ENCODE measurements at regions not wholly inside any gene's neighbourhood (a gene's known extent, or its start where the extent isn't known, plus 50 kb on each side); places are given as distances from the start of the nearest gene placed in this dataset.
A peak's percentile ranks its signal among the peaks of the same experiment; 100 is the strongest.

DNA sequence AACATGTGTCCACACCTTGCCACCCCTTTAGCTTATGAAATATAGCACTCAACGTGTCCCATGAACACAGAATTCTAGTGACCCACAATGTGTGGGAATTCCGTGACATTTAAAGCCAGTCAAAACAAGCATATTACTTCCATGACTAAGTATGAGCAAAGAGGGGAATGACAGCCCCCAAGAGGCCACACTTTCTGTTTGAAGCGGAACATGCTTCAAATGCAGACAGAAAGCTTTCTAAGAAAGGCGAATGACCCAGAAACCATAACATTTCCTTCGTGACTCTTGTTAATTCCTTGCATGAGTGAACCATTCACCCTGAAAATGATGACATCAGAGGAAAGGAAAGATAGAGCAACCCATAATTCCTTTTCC is 122.0 kb upstream of the FNDC3A start:
- Histone ChIP-seq H3K27ac (ENCODE audit: low read depth in 1 of 2, low read length in 2 of 2) (no peak overlapping the region), H3K4me3 (ENCODE audit: low read depth in 1 of 3, low read length in 3 of 3) (no peak overlapping the region), H3K36me3 (ENCODE audit: control insufficient read depth in 4 of 4, insufficient read depth in 3 of 4, low read depth in 1 of 4, low read length in 3 of 4) (no peaks in the 10 kb centered on the region), H3K27me3 (ENCODE audit: control insufficient read depth in 4 of 4, insufficient read depth in 4 of 4, low read length in 3 of 4) (no peaks in the 10 kb centered on the region), H3K9me3 (ENCODE audit: control insufficient read depth in 4 of 4, low read length in 3 of 4) (no peaks in the 10 kb centered on the region), H3K4me1 (ENCODE audit: control insufficient read depth in 4 of 4, insufficient read depth in 4 of 4, low read length in 3 of 4) (no peaks in the 10 kb centered on the region), H3K9ac (ENCODE audit: low read depth in 1 of 2, low read length in 2 of 2) (no peak overlapping the region)
- 53% methylated on average over 5 of the region's 5 CpGs for WGBS
- DNase-seq (ENCODE audit: low spot score) = no peak
- TF ChIP-seq RXRA (IDR thresholded peaks at IDR 0.05) = peak; percentile 79 to 81
- peak; percentile 23 for TF ChIP-seq NR2F2 (IDR thresholded peaks at IDR 0.05)
- TF ChIP-seq, protein P1, sequence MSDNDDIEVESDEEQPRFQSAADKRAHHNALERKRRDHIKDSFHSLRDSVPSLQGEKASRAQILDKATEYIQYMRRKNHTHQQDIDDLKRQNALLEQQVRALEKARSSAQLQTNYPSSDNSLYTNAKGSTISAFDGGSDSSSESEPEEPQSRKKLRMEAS (IDR thresholded peaks at IDR 0.05) = no peak

DNA sequence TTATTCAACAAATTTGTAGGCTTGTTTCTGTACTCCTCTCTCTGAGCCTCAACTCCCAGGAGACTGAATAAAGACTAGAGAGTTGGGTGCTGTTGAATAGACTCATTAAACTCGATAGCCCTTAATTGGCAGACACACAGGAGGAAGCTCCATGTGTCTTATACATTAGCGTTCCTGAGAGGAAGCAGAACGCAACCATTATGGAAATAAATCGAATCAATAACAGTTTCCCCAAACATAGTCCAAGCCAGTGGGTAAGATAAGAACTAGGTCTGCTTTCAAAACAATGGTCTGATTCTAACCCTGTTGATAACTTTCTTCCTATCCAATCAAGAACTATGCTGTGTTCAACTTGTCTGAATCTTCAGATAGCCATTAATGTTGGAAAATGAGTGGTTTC is 118.1 kb upstream of the FNDC3A start:
- Histone ChIP-seq H3K9ac (ENCODE audit: low read depth in 1 of 2, low read length in 2 of 2) (no peak overlapping the region), H3K27ac (ENCODE audit: low read depth in 1 of 2, low read length in 2 of 2) (no peak overlapping the region), H3K27me3 (ENCODE audit: control insufficient read depth in 4 of 4, insufficient read depth in 4 of 4, low read length in 3 of 4) (no peaks in the 10 kb centered on the region), H3K4me1 (ENCODE audit: control insufficient read depth in 4 of 4, insufficient read depth in 4 of 4, low read length in 3 of 4) (no peaks in the 10 kb centered on the region), H3K9me3 (ENCODE audit: control insufficient read depth in 4 of 4, low read length in 3 of 4) (no peaks in the 10 kb centered on the region), H3K36me3 (ENCODE audit: control insufficient read depth in 4 of 4, insufficient read depth in 3 of 4, low read depth in 1 of 4, low read length in 3 of 4) (no peaks in the 10 kb centered on the region), H3K4me3 (ENCODE audit: low read depth in 1 of 3, low read length in 3 of 3) (no peak overlapping the region)
- no peak for DNase-seq (ENCODE audit: low spot score)
- 86% methylated on average over 4 of the region's 4 CpGs for WGBS
- TF ChIP-seq, protein P2, sequence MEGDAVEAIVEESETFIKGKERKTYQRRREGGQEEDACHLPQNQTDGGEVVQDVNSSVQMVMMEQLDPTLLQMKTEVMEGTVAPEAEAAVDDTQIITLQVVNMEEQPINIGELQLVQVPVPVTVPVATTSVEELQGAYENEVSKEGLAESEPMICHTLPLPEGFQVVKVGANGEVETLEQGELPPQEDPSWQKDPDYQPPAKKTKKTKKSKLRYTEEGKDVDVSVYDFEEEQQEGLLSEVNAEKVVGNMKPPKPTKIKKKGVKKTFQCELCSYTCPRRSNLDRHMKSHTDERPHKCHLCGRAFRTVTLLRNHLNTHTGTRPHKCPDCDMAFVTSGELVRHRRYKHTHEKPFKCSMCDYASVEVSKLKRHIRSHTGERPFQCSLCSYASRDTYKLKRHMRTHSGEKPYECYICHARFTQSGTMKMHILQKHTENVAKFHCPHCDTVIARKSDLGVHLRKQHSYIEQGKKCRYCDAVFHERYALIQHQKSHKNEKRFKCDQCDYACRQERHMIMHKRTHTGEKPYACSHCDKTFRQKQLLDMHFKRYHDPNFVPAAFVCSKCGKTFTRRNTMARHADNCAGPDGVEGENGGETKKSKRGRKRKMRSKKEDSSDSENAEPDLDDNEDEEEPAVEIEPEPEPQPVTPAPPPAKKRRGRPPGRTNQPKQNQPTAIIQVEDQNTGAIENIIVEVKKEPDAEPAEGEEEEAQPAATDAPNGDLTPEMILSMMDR (IDR thresholded peaks at IDR 0.05; ENCODE audit: low read depth, low read length, missing input control) = no peak
- TF ChIP-seq SP1 (IDR thresholded peaks at IDR 0.05) (no peak), TAF1 (conservative IDR thresholded peaks at IDR 0.05) (no peak), NR2F2 (IDR thresholded peaks at IDR 0.05) (no peak), EGR1 (IDR thresholded peaks at IDR 0.05; ENCODE audit: low read depth in 2 of 2) (no peak), YY1 (IDR thresholded peaks at IDR 0.05) (no peak), JUND (IDR thresholded peaks at IDR 0.05) (no peak), RAD21 (IDR thresholded peaks at IDR 0.05) (no peak), HNF4G (IDR thresholded peaks at IDR 0.05) (no peak), FOXA1 (IDR thresholded peaks at IDR 0.05) (no peak), HNF4A (conservative IDR thresholded peaks at IDR 0.05) (no peak), GABPA (IDR thresholded peaks at IDR 0.05 in 1 of 2, conservative IDR thresholded peaks at IDR 0.05 in 1 of 2) (no peak), FOXA2 (IDR thresholded peaks at IDR 0.05) (no peak), RXRA (IDR thresholded peaks at IDR 0.05) (no peak)
- TF ChIP-seq, protein P3, sequence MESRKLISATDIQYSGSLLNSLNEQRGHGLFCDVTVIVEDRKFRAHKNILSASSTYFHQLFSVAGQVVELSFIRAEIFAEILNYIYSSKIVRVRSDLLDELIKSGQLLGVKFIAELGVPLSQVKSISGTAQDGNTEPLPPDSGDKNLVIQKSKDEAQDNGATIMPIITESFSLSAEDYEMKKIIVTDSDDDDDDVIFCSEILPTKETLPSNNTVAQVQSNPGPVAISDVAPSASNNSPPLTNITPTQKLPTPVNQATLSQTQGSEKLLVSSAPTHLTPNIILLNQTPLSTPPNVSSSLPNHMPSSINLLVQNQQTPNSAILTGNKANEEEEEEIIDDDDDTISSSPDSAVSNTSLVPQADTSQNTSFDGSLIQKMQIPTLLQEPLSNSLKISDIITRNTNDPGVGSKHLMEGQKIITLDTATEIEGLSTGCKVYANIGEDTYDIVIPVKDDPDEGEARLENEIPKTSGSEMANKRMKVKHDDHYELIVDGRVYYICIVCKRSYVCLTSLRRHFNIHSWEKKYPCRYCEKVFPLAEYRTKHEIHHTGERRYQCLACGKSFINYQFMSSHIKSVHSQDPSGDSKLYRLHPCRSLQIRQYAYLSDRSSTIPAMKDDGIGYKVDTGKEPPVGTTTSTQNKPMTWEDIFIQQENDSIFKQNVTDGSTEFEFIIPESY (IDR thresholded peaks at IDR 0.05) = no peak
- TF ChIP-seq, protein P4, sequence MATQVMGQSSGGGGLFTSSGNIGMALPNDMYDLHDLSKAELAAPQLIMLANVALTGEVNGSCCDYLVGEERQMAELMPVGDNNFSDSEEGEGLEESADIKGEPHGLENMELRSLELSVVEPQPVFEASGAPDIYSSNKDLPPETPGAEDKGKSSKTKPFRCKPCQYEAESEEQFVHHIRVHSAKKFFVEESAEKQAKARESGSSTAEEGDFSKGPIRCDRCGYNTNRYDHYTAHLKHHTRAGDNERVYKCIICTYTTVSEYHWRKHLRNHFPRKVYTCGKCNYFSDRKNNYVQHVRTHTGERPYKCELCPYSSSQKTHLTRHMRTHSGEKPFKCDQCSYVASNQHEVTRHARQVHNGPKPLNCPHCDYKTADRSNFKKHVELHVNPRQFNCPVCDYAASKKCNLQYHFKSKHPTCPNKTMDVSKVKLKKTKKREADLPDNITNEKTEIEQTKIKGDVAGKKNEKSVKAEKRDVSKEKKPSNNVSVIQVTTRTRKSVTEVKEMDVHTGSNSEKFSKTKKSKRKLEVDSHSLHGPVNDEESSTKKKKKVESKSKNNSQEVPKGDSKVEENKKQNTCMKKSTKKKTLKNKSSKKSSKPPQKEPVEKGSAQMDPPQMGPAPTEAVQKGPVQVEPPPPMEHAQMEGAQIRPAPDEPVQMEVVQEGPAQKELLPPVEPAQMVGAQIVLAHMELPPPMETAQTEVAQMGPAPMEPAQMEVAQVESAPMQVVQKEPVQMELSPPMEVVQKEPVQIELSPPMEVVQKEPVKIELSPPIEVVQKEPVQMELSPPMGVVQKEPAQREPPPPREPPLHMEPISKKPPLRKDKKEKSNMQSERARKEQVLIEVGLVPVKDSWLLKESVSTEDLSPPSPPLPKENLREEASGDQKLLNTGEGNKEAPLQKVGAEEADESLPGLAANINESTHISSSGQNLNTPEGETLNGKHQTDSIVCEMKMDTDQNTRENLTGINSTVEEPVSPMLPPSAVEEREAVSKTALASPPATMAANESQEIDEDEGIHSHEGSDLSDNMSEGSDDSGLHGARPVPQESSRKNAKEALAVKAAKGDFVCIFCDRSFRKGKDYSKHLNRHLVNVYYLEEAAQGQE (IDR thresholded peaks at IDR 0.05) = no peak
- TF ChIP-seq, protein P1 (IDR thresholded peaks at IDR 0.05) = no peak
- TF ChIP-seq, protein P5, sequence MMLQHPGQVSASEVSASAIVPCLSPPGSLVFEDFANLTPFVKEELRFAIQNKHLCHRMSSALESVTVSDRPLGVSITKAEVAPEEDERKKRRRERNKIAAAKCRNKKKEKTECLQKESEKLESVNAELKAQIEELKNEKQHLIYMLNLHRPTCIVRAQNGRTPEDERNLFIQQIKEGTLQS (IDR thresholded peaks at IDR 0.05) = no peak

Data from liver (tissue), 8 donors.